HCT116 (cell line): ENCODE measurements at regions not wholly inside any gene's neighbourhood (a gene's known extent, or its start where the extent isn't known, plus 50 kb on each side); places are given as distances from the start of the nearest gene placed in this dataset.

Source experiments
- ATAC-seq: fragments of 200-7000 bp; cut with Tn5 transposase; 2 replicates; pipeline ENCODE4 v1.9.1; 2020; ENCODE audit warnings: mild to moderate bottlenecking, moderate library complexity
- BruUV-seq: library from RNA; stranded (reverse); fragments of 400-500 nt; replicated peaks from 2 replicates; lab custom pipeline; 2021; lab: Mats Ljungman, UMichigan
- CTCF ChIA-PET: fragments of 300-600 bp; sonication (Branson Sonifier 250); formaldehyde crosslinking; loops from one replicate; lab custom pipeline; 2021; ENCODE audit warnings: antibody characterized with exemption; lab: Charles Lee
- POLR2A ChIA-PET: fragments of 300-600, 350-600 bp; sonication (Branson Sonifier 250); formaldehyde crosslinking; loops from one replicate; lab custom pipeline; 2021; ENCODE audit warnings: antibody characterized with exemption; lab: Charles Lee
- RAD21 ChIA-PET, 2 experiments: fragments of 300-600 bp; sonication (Branson Sonifier 250); formaldehyde crosslinking; loops; one replicate each; lab custom pipeline; 2023; ENCODE audit warnings: low total read pairs in 2 of 2; ENCODE audit not compliant: uncharacterized antibody in 2 of 2, unreplicated experiment in 2 of 2, low non-redundant PET in 1 of 2; lab: Charles Lee
- DNase-seq: peaks from one replicate; pipeline ENCODE4 v3.0.0-alpha.2; 2010; ENCODE audit warnings: low read depth, low spot score
- H2AFZ ChIP-seq: fragments of 200-600 bp; shearing (Covaris generic), sonication (generic); 2 replicates; pipeline ENCODE4 v1.6.1; 2017; ENCODE audit warnings: low read depth, mixed run types, mixed read lengths, antibody characterized with exemption, low read length; ENCODE audit not compliant: poor library complexity, severe bottlenecking
- H3K27ac ChIP-seq: 2 replicates; pipeline ENCODE4 v1.5.1; 2012; ENCODE audit warnings: low read depth, low read length
- H3K27me3 ChIP-seq: fragments of 200-600 bp; sonication (generic); 2 replicates; pipeline ENCODE4 v1.6.1; 2016; ENCODE audit warnings: mixed run types, low read length, mixed read lengths; ENCODE audit not compliant: insufficient read depth
- H3K36me3 ChIP-seq, 2 experiments: fragments of 200-500 bp in 1 of 2; fragments of 200-600 bp in 1 of 2; sonication (Bioruptor generic) in 1 of 2; sonication (generic) in 1 of 2; 2 replicates each; pipeline versions ENCODE4 v1.5.1 to v1.6.1; 2014 to 2016; ENCODE audit warnings: low read length in 2 of 2, inconsistent platforms in 1 of 2, mixed read lengths in 1 of 2, mixed run types in 1 of 2; ENCODE audit not compliant: insufficient read depth in 2 of 2, control insufficient read depth in 1 of 2
- H3K4me1 ChIP-seq, 2 experiments: fragments of 200-600 bp in 1 of 2; sonication (generic) in 1 of 2; 2 replicates each; pipeline versions ENCODE4 v1.5.1 to v1.6.1; 2012 to 2017; ENCODE audit warnings: low read length in 2 of 2, inconsistent platforms in 1 of 2, mild to moderate bottlenecking in 1 of 2, mixed read lengths in 1 of 2, mixed run types in 1 of 2, moderate library complexity in 1 of 2; ENCODE audit not compliant: insufficient read depth in 2 of 2, control insufficient read depth in 1 of 2
- H3K4me2 ChIP-seq: fragments of 200-600 bp; sonication (generic); 2 replicates; pipeline ENCODE4 v1.6.1; 2017; ENCODE audit warnings: mixed run types, low read length, mixed read lengths
- H3K4me3 ChIP-seq, 2 experiments: fragments of 200-600 bp in 1 of 2; sonication (generic) in 1 of 2; replicated peaks in 1 of 2; 2 replicates each; pipeline ENCODE4 v1.5.1; 2011 to 2016; ENCODE audit warnings: low read length in 2 of 2, control low read depth in 1 of 2, low read depth in 1 of 2, mild to moderate bottlenecking in 1 of 2, mixed read lengths in 1 of 2, mixed run types in 1 of 2
- H3K79me2 ChIP-seq: fragments of 200-600 bp; sonication (generic); 2 replicates; pipeline ENCODE4 v1.6.1; 2017; ENCODE audit warnings: mild to moderate bottlenecking, mixed run types, low read length, moderate library complexity, mixed read lengths; ENCODE audit not compliant: insufficient read depth
- H3K9ac ChIP-seq: fragments of 200-600 bp; sonication (generic); 2 replicates; pipeline ENCODE4 v1.6.1; 2016; ENCODE audit warnings: low read length, mixed read lengths
- H3K9me2 ChIP-seq: fragments of 200-600 bp; sonication (generic), shearing (Covaris generic); 2 replicates; pipeline ENCODE4 v1.6.1; 2017; ENCODE audit warnings: mixed run types, mild to moderate bottlenecking, moderate library complexity; ENCODE audit not compliant: insufficient read depth
- H3K9me3 ChIP-seq, 2 experiments: fragments of 200-500 bp in 1 of 2; fragments of 200-600 bp in 1 of 2; sonication (Bioruptor generic) in 1 of 2; sonication (generic) in 1 of 2; 2 replicates each; pipeline ENCODE4 v1.6.1; 2014 to 2017; ENCODE audit warnings: low read length in 2 of 2, mixed read lengths in 2 of 2, inconsistent platforms in 1 of 2, low read depth in 1 of 2, mild to moderate bottlenecking in 1 of 2, mixed run types in 1 of 2, moderate library complexity in 1 of 2; ENCODE audit not compliant: control insufficient read depth in 1 of 2, insufficient read depth in 1 of 2
- H4K20me1 ChIP-seq: fragments of 200-600 bp; sonication (generic), shearing (Covaris generic); 2 replicates; pipeline ENCODE4 v1.6.1; 2017; ENCODE audit warnings: mixed run types, mild to moderate bottlenecking, moderate library complexity; ENCODE audit not compliant: insufficient read depth
- ATF3 ChIP-seq: IDR thresholded peaks from 2 replicates; pipeline ENCODE4 v1.6.1; 2012
- CBX3 ChIP-seq: IDR thresholded peaks from 2 replicates; pipeline ENCODE4 v1.6.1; 2012; ENCODE audit warnings: low read depth
- EGR1 ChIP-seq: IDR thresholded peaks from 2 replicates; pipeline ENCODE4 v1.6.1; 2012; ENCODE audit warnings: low read depth
- ELF1 ChIP-seq: IDR thresholded peaks from 2 replicates; pipeline ENCODE4 v1.6.1; 2012; ENCODE audit warnings: low read depth, borderline replicate concordance
- EZH2 ChIP-seq: fragments of 200-600 bp; sonication (generic); IDR thresholded peaks from 2 replicates; pipeline ENCODE4 v1.6.1; 2017; ENCODE audit warnings: antibody characterized with exemption, mixed run types
- EZH2phosphoT487 ChIP-seq: fragments of 200-600 bp; IDR thresholded peaks from 2 replicates; pipeline ENCODE4 v1.6.1; 2018; ENCODE audit warnings: antibody characterized with exemption, borderline replicate concordance
- FOSL1 ChIP-seq: IDR thresholded peaks from 2 replicates; pipeline ENCODE4 v1.6.1; 2012; ENCODE audit warnings: low read depth
- JUND ChIP-seq: IDR thresholded peaks from 2 replicates; pipeline ENCODE4 v1.6.1; 2012
- MAX ChIP-seq: IDR thresholded peaks from 2 replicates; pipeline ENCODE4 v1.6.1; 2012
- RAD21 ChIP-seq: IDR thresholded peaks from 2 replicates; pipeline ENCODE4 v1.6.1; 2012; ENCODE audit warnings: low read depth, mild to moderate bottlenecking
- REST ChIP-seq: IDR thresholded peaks from 2 replicates; pipeline ENCODE4 v1.6.1; 2012; ENCODE audit warnings: low read depth
- SIN3A ChIP-seq: IDR thresholded peaks from 2 replicates; pipeline ENCODE4 v1.6.1; 2012; ENCODE audit warnings: low read depth
- SP1 ChIP-seq: IDR thresholded peaks from 2 replicates; pipeline ENCODE4 v1.6.1; 2012; ENCODE audit warnings: low read depth
- SRF ChIP-seq: IDR thresholded peaks from 2 replicates; pipeline ENCODE4 v1.6.1; 2012; ENCODE audit warnings: low read depth
- ZNF274 ChIP-seq: fragments of 200-500 bp; sonication (Bioruptor generic); IDR thresholded peaks from 2 replicates; pipeline ENCODE4 v1.6.1; 2014; ENCODE audit warnings: mild to moderate bottlenecking, low read depth, low read length, inconsistent platforms
- intact Hi-C: fragments of 100-400 bp; cut with micrococcal nuclease; formaldehyde crosslinking; loops from 2 replicates; pipeline ENCODE4 v1.10.0; 2022

- H3K9me3 ChIP-seq = no peaks in the 10 kb centered on the region
- H3K9me2 ChIP-seq = no peaks in the 10 kb centered on the region
- ATAC-seq (no peak), DNase-seq (no peak)
- ChIA-PET CTCF (no interaction called here), RAD21 (no interaction called here), POLR2A (no interaction called here)
- BruUV-seq = no TSS peak
- no peak overlapping the region for H3K4me2 ChIP-seq
- H3K4me1 ChIP-seq = no peaks in the 10 kb centered on the region
- no peak overlapping the region for H3K27ac ChIP-seq
- no peaks in the 10 kb centered on the region for H3K79me2 ChIP-seq
- no peaks in the 10 kb centered on the region for H3K36me3 ChIP-seq
- H3K9ac ChIP-seq = no peak overlapping the region
- intact Hi-C loops = no loop called here
- no peak overlapping the region for H3K4me3 ChIP-seq
- H3K27me3 ChIP-seq = peaks cover 20% of the 10 kb centered on the region; the same call in 1 of the 2 replicates
- no peaks in the 10 kb centered on the region for H4K20me1 ChIP-seq
- no peak overlapping the region for H2AFZ ChIP-seq
- TF ChIP-seq MAX = no peak
- no peak for TF ChIP-seq SRF
- TF ChIP-seq SIN3A = no peak
- no peak for TF ChIP-seq EGR1
- TF ChIP-seq EZH2phosphoT487 = no peak
- no peak for TF ChIP-seq ELF1
- TF ChIP-seq FOSL1 = no peak
- TF ChIP-seq JUND = no peak
- no peak for TF ChIP-seq CBX3
- no peak for TF ChIP-seq ATF3
- no peak for TF ChIP-seq EZH2
- no peak for TF ChIP-seq RAD21
- TF ChIP-seq SP1 = no peak
- TF ChIP-seq REST = no peak
- no peak for TF ChIP-seq ZNF274
These were observed 344.7 kb downstream of the MYCN start for GRCh38 chr2:16284941-16285625.
